GM13977 (cell line): ENCODE measurements at regions not wholly inside any gene's neighbourhood (a gene's known extent, or its start where the extent isn't known, plus 50 kb on each side); places are given as distances from the start of the nearest gene placed in this dataset.

Experiments
- DNase-seq: peaks from one replicate; pipeline ENCODE4 v3.0.0; 2012; ENCODE audit warnings: low spot score
- in situ Hi-C: fragments of 300-500 bp; cut with MboI; formaldehyde crosslinking; loops from one replicate; pipeline ENCODE4 v1.12.0; 2022; ENCODE audit warnings: low sequenced_read_pairs, low pct_unique_long_range_greater_than_20kb, mixed read lengths, inconsistent platforms; ENCODE audit not compliant: unreplicated experiment
- TF ChIP-seq, protein P1 (sequence below): IDR thresholded peaks from 2 replicates; pipeline ENCODE4 v1.5.1; 2012; ENCODE audit warnings: mild to moderate bottlenecking, control low read depth; ENCODE audit not compliant: insufficient read depth; ENCODE audit errors: extremely low read depth, missing control alignments

DNA sequence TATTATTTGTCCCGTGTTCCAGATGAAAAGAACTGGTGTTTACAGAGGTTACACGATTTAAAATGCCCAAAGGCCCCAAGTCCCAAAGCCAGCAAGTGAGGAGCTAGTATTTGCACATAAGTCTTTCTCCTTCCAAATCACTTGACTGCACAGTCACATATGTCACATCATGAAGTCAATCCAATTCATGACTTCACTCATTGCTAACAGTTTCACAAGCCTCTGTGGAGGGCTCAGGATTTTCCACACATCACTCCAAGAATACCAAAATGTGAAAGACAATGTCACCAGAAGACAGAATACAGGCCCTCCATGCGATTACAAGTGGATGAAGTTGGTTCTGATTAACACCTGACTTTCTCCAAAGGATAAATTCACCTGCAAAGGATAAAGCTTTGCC is 283.1 kb upstream of the UBE2E2 start:
- no peak for DNase-seq
- in situ Hi-C loops, result no loop called here

DNA sequence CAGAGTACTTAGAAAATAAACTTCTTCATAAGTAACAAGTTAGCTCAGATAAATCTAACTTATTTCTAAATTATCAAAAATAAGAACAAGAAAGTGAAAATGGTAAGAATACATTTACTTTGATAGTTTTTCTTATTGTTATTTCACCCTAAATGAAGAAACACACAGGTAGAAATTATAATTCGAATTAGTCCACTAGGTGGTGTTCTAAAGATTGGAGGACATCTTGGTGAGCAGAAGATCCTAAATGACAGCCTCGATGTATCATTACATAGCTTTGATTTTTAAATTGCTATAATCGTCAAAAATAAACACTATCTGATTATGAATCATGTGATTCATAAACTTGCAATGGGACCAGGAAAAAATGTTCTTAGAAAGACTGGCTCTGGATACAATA is 280.8 kb upstream of the UBE2E2 start:
- TF ChIP-seq, protein P1, sequence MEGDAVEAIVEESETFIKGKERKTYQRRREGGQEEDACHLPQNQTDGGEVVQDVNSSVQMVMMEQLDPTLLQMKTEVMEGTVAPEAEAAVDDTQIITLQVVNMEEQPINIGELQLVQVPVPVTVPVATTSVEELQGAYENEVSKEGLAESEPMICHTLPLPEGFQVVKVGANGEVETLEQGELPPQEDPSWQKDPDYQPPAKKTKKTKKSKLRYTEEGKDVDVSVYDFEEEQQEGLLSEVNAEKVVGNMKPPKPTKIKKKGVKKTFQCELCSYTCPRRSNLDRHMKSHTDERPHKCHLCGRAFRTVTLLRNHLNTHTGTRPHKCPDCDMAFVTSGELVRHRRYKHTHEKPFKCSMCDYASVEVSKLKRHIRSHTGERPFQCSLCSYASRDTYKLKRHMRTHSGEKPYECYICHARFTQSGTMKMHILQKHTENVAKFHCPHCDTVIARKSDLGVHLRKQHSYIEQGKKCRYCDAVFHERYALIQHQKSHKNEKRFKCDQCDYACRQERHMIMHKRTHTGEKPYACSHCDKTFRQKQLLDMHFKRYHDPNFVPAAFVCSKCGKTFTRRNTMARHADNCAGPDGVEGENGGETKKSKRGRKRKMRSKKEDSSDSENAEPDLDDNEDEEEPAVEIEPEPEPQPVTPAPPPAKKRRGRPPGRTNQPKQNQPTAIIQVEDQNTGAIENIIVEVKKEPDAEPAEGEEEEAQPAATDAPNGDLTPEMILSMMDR, result peak; percentile 31
- in situ Hi-C loops, result no loop called here
- peak; percentile 14 for DNase-seq

More for the DNA sequence above, 283.1 kb upstream of the UBE2E2 start:
- TF ChIP-seq, protein P1, result no peak

DNA sequence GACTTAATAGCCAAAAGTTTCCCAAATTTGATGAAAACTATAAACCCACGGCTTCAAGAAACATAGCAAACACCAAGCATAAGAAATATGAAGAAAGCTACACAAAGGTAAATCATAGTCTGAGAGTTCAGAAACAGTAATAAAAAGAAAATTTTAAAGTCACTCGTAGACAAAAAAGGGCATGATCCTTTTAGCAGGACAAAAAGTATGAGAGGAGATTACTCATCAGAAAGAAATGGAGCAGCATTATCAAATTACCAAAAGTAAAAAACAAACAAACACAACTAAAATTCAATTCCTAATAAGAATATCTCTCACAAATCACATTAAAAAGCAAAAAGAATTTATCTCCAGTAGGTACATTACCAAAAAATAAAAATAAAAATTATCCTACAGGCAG is 279.4 kb upstream of the UBE2E2 start:
- no peak for DNase-seq
- in situ Hi-C loops, result no loop called here
- TF ChIP-seq, protein P1, result no peak

DNA sequence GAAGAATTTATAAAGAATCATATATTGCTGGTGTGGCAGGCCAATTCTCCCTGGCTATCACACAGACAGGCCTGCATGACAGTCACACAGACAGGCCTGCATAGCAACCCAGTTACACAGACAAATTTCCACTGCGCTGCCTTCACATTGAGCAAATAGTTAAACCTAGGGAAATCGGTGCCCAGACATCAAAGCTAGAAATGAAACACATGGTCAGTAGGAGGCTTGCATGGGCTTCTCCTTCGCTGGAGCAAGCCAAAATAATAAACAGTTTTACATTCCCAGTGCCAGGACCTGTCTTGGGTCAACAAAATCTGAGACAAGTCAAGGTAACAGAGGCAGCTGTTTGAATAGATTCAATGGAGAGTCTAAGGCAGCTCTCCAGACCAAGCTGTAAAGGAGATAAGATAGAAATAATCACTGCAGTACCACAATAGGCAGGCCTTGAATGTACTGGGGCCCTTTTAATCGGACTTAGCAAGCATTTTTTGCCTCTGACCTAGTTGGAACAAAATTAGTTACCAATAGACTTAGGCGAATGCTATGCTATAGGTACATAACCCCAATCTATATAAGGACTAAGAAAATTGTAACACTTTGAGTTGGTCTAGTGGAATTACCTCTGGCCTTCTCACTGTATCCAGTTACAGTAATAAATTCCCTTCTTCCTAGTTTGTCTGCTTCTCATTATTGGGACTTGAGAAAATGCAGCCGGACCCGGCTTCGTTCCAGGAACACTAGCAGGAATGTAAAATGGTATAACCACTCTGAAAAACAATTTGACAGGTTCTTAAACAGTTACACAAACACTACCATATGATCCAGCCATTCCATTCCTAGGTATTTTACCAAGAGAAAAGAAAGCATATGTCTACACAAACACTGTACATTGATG is 274.7 kb upstream of the UBE2E2 start:
- DNase-seq, result no peak
- in situ Hi-C loops, result no loop called here
- TF ChIP-seq, protein P1, result no peak

DNA sequence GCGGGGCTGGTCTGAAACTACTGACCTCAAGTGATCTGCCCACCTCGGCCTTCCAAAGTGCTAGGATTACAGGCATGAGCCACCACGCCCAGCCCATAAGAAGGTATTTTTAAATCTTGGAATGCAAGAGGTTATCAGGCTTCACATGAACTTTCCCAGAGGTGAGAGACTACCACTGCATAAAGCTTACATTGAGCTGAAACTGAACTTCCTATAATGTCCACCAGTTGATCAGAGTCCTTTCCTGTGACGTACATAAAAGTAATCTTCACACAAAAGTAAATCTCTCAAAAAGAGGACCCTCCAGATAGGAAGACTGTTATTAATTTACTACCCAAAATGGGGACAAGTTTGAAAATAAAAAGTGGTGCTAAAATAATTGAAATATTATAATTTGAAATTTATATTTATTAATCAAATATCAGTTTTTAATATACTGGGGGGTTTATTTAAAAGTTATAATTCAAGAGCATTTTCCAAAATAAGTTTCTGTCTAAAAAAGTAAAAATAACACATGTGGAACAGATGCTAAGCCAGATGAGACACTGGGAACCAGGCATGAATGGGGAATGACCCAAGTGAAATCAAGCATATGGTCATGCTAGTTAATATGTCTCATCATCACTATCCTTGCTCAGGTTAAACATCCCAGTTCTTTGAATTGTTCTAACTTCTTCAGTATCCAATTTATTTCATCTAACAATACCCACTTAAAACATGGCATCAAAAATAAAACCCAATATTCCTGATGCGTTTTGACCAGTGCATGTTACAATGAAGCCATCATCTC is 269.9 kb upstream of the UBE2E2 start:
- no peak for DNase-seq
- TF ChIP-seq, protein P1, result no peak
- in situ Hi-C loops, result no loop called here

DNA sequence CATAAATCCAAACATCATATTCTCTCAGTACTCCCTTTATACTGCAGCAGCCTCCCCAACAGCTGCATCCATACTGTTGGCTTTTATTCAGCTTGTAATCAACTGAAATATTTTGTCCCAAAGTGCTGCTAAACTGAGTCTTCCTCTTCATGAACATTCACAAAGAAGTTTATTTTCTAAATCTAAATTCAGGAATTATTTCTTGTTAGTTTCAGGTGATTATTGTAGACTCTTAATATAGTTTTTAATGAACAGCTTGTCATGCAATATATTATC is 269.3 kb upstream of the UBE2E2 start:
- in situ Hi-C loops, result no loop called here
- DNase-seq, result no peak
- TF ChIP-seq, protein P1, result no peak
